C4-2B (cell line): ENCODE measurements at regions not wholly inside any gene's neighbourhood (a gene's known extent, or its start where the extent isn't known, plus 50 kb on each side); places are given as distances from the start of the nearest gene placed in this dataset.

ENCODE experiments used
- ZFX ChIP-seq: fragments of 450-650 bp; IDR thresholded peaks from 2 replicates; pipeline ENCODE4 v1.6.1; 2017
- TF ChIP-seq, protein P1 (sequence below): fragments of 450-650 bp; conservative IDR thresholded peaks from 2 replicates; pipeline ENCODE4 v1.5.1; 2017; ENCODE audit warnings: mild to moderate bottlenecking

- TF ChIP-seq, protein P1, sequence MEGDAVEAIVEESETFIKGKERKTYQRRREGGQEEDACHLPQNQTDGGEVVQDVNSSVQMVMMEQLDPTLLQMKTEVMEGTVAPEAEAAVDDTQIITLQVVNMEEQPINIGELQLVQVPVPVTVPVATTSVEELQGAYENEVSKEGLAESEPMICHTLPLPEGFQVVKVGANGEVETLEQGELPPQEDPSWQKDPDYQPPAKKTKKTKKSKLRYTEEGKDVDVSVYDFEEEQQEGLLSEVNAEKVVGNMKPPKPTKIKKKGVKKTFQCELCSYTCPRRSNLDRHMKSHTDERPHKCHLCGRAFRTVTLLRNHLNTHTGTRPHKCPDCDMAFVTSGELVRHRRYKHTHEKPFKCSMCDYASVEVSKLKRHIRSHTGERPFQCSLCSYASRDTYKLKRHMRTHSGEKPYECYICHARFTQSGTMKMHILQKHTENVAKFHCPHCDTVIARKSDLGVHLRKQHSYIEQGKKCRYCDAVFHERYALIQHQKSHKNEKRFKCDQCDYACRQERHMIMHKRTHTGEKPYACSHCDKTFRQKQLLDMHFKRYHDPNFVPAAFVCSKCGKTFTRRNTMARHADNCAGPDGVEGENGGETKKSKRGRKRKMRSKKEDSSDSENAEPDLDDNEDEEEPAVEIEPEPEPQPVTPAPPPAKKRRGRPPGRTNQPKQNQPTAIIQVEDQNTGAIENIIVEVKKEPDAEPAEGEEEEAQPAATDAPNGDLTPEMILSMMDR: no peak
- TF ChIP-seq ZFX: no peak
Measured at GRCh38 chr18:14928396-14928795, 180.4 kb downstream of the ANKRD30B start.
